ENCODE measurements at regions not wholly inside any gene's neighbourhood (a gene's known extent, or its start where the extent isn't known, plus 50 kb on each side); places are given as distances from the start of the nearest gene placed in this dataset.

- Histone ChIP-seq H3K27me3 (ENCODE audit: low read depth, low read length) (no peaks in the 10 kb centered on the region), H3K27ac (ENCODE audit: low read length) (no peak overlapping the region), H3K4me3 (ENCODE audit: low read depth in 1 of 2, low read length in 2 of 2) (no peak overlapping the region), H3K9me3 (ENCODE audit: control insufficient read depth in 1 of 2, low read length in 2 of 2) (no peaks in the 10 kb centered on the region), H3K4me1 (ENCODE audit: control insufficient read depth in 1 of 2, insufficient read depth in 2 of 2, low read length in 2 of 2) (no peaks in the 10 kb centered on the region), H3K36me3 (ENCODE audit: control insufficient read depth in 1 of 2, insufficient read depth in 2 of 2, low read length in 2 of 2) (no peaks in the 10 kb centered on the region)
Measured at GRCh38 chr13:74979703-74980102, 502.3 kb downstream of the TBC1D4 start.

- H3K27me3 ChIP-seq (ENCODE audit: low read depth, low read length) = no peaks in the 10 kb centered on the region
- H3K36me3 ChIP-seq (ENCODE audit: control insufficient read depth in 1 of 2, insufficient read depth in 2 of 2, low read length in 2 of 2) = no peaks in the 10 kb centered on the region
- H3K9me3 ChIP-seq (ENCODE audit: control insufficient read depth in 1 of 2, low read length in 2 of 2) = no peaks in the 10 kb centered on the region
- H3K4me3 ChIP-seq (ENCODE audit: low read depth in 1 of 2, low read length in 2 of 2) = no peak overlapping the region
- H3K27ac ChIP-seq (ENCODE audit: low read length) = no peak overlapping the region
- H3K4me1 ChIP-seq (ENCODE audit: control insufficient read depth in 1 of 2, insufficient read depth in 2 of 2, low read length in 2 of 2) = no peaks in the 10 kb centered on the region
Measured at GRCh38 chr13:74978591-74978990, 503.4 kb downstream of the TBC1D4 start.

DNA sequence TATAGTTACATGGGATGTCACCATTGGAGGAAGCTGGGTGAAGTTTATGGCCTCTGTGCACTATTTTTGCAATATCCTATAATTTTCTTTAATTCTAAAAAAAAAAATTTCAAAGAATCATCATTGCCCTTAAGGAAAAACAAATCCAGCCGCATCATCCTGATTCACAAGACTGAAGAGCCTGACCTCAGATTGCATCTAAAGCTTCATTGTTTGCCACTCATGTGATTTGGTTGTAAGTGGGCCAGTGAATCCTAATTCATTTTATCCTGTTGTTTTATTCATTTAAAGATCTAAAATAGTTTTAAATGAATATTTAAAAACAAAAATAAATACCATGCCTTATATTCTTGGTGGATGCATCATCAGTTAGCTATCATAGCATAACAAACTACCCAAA lies 504.5 kb downstream of the TBC1D4 start:
- no peak overlapping the region for H3K4me3 ChIP-seq (ENCODE audit: low read depth in 1 of 2, low read length in 2 of 2)
- H3K9me3 ChIP-seq (ENCODE audit: control insufficient read depth in 1 of 2, low read length in 2 of 2) = no peaks in the 10 kb centered on the region
- H3K27me3 ChIP-seq (ENCODE audit: low read depth, low read length) = no peaks in the 10 kb centered on the region
- H3K4me1 ChIP-seq (ENCODE audit: control insufficient read depth in 1 of 2, insufficient read depth in 2 of 2, low read length in 2 of 2) = no peaks in the 10 kb centered on the region
- no peak overlapping the region for H3K27ac ChIP-seq (ENCODE audit: low read length)
- H3K36me3 ChIP-seq (ENCODE audit: control insufficient read depth in 1 of 2, insufficient read depth in 2 of 2, low read length in 2 of 2) = no peaks in the 10 kb centered on the region

DNA sequence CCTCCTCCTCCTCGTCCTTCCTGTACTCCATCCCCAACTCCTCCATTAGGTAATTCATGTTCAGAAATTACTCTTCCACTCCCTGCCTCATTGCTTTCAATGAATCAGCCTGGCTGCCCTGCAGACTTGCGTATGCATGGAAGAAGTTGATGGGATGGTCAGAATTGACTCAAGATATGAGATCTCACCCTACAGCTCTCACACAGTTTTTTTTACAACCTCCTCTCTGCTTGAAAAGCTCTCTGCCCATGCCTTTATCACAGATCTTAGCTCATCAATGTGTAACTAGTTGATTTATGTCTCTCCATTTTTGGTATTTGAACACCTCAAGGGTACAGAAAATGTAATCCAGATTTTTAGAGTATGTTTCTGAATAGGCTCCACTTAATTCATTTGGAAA lies 506.9 kb downstream of the TBC1D4 start:
- H3K4me3 ChIP-seq (ENCODE audit: low read depth in 1 of 2, low read length in 2 of 2) = no peak overlapping the region
- no peaks in the 10 kb centered on the region for H3K9me3 ChIP-seq (ENCODE audit: control insufficient read depth in 1 of 2, low read length in 2 of 2)
- H3K27ac ChIP-seq (ENCODE audit: low read length) = no peak overlapping the region
- no peaks in the 10 kb centered on the region for H3K27me3 ChIP-seq (ENCODE audit: low read depth, low read length)
- H3K36me3 ChIP-seq (ENCODE audit: control insufficient read depth in 1 of 2, insufficient read depth in 2 of 2, low read length in 2 of 2) = no peaks in the 10 kb centered on the region
- H3K4me1 ChIP-seq (ENCODE audit: control insufficient read depth in 1 of 2, insufficient read depth in 2 of 2, low read length in 2 of 2) = no peaks in the 10 kb centered on the region

- H3K27ac ChIP-seq (ENCODE audit: low read length) = no peak overlapping the region
- no peaks in the 10 kb centered on the region for H3K27me3 ChIP-seq (ENCODE audit: low read depth, low read length)
Measured at GRCh38 chr13:74973935-74974879, 507.8 kb downstream of the TBC1D4 start.

GRCh38 chr13:74969419-74969818 lies 512.5 kb downstream of the TBC1D4 start:
- Histone ChIP-seq H3K27me3 (ENCODE audit: low read depth, low read length) (no peaks in the 10 kb centered on the region), H3K36me3 (ENCODE audit: control insufficient read depth in 1 of 2, insufficient read depth in 2 of 2, low read length in 2 of 2) (no peaks in the 10 kb centered on the region), H3K9me3 (ENCODE audit: control insufficient read depth in 1 of 2, low read length in 2 of 2) (peaks cover 0 to 2% of the 10 kb centered on the region in 2 donors), H3K4me1 (ENCODE audit: control insufficient read depth in 1 of 2, insufficient read depth in 2 of 2, low read length in 2 of 2) (no peaks in the 10 kb centered on the region), H3K27ac (ENCODE audit: low read length) (no peak overlapping the region), H3K4me3 (ENCODE audit: low read depth in 1 of 2, low read length in 2 of 2) (no peak overlapping the region)

More at GRCh38 chr13:74973935-74974879, 507.8 kb downstream of the TBC1D4 start:
- Histone ChIP-seq H3K36me3 (ENCODE audit: control insufficient read depth in 1 of 2, insufficient read depth in 2 of 2, low read length in 2 of 2) (no peaks in the 10 kb centered on the region), H3K4me3 (ENCODE audit: low read depth in 1 of 2, low read length in 2 of 2) (no peak overlapping the region), H3K9me3 (ENCODE audit: control insufficient read depth in 1 of 2, low read length in 2 of 2) (no peaks in the 10 kb centered on the region), H3K4me1 (ENCODE audit: control insufficient read depth in 1 of 2, insufficient read depth in 2 of 2, low read length in 2 of 2) (no peaks in the 10 kb centered on the region)

DNA sequence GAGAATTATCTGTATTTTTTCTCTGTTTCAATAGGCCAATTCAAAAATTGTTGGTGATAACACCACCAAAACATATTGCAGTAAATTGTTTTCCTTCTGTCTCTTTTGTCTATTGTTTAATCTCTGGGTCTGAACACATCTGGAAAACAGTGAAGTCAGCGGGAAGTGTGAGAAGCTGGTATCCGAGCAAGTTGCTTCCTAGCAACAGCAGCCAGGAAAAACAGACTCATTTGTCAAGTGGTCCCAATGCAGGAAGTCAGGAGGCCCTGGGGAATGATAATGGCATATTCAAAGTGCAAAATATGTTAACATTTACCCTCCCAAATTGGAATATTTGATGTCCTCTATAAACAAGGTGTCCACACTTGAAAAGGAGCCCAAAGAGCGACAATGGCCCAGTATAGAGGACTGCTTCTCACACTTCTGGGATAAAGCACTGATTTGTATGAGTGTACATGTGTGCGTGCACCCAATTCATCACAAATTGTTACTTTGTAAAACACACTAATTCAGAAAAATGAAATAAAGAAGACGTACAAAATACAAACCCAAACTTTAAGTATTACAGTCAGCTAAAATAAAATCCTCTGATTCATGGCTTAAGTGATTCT lies 515.0 kb downstream of the TBC1D4 start:
- H3K9me3 ChIP-seq (ENCODE audit: control insufficient read depth in 1 of 2, low read length in 2 of 2) = peaks cover 0 to 2% of the 10 kb centered on the region in 2 donors
- H3K27me3 ChIP-seq (ENCODE audit: low read depth, low read length) = no peaks in the 10 kb centered on the region
- H3K4me1 ChIP-seq (ENCODE audit: control insufficient read depth in 1 of 2, insufficient read depth in 2 of 2, low read length in 2 of 2) = no peaks in the 10 kb centered on the region
- no peak overlapping the region for H3K4me3 ChIP-seq (ENCODE audit: low read depth in 1 of 2, low read length in 2 of 2)
- H3K27ac ChIP-seq (ENCODE audit: low read length) = no peak overlapping the region
- no peaks in the 10 kb centered on the region for H3K36me3 ChIP-seq (ENCODE audit: control insufficient read depth in 1 of 2, insufficient read depth in 2 of 2, low read length in 2 of 2)

DNA sequence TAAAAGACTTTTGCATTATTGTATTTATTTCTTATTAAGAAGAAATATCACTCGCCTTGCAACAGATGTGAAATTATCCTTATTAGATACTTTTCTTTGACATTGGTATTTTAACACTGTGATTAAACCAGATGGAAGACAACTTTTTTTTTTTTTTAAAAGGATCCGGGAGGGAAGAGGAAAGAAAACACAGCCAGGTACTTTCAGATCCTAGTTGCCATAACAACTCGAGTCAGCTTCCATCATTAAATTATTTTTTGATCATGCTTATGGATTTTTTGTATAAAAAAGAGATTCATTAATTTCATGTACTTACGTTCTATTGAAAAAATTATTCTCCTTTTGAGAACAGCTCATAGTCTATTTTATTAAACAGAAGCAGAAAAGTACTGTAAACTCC lies 515.7 kb downstream of the TBC1D4 start:
- no peaks in the 10 kb centered on the region for H3K4me1 ChIP-seq (ENCODE audit: control insufficient read depth in 1 of 2, insufficient read depth in 2 of 2, low read length in 2 of 2)
- H3K27ac ChIP-seq (ENCODE audit: low read length) = no peak overlapping the region
- no peaks in the 10 kb centered on the region for H3K27me3 ChIP-seq (ENCODE audit: low read depth, low read length)
- H3K4me3 ChIP-seq (ENCODE audit: low read depth in 1 of 2, low read length in 2 of 2) = no peak overlapping the region
- H3K36me3 ChIP-seq (ENCODE audit: control insufficient read depth in 1 of 2, insufficient read depth in 2 of 2, low read length in 2 of 2) = no peaks in the 10 kb centered on the region
- H3K9me3 ChIP-seq (ENCODE audit: control insufficient read depth in 1 of 2, low read length in 2 of 2) = peaks cover 0 to 2% of the 10 kb centered on the region in 2 donors

- no peak overlapping the region for H3K4me3 ChIP-seq (ENCODE audit: low read depth in 1 of 2, low read length in 2 of 2)
- peaks cover 0 to 9% of the 10 kb centered on the region in 2 donors for H3K9me3 ChIP-seq (ENCODE audit: control insufficient read depth in 1 of 2, low read length in 2 of 2)
- no peaks in the 10 kb centered on the region for H3K36me3 ChIP-seq (ENCODE audit: control insufficient read depth in 1 of 2, insufficient read depth in 2 of 2, low read length in 2 of 2)
- no peaks in the 10 kb centered on the region for H3K4me1 ChIP-seq (ENCODE audit: control insufficient read depth in 1 of 2, insufficient read depth in 2 of 2, low read length in 2 of 2)
- no peaks in the 10 kb centered on the region for H3K27me3 ChIP-seq (ENCODE audit: low read depth, low read length)
- no peak overlapping the region for H3K27ac ChIP-seq (ENCODE audit: low read length)
Measured at GRCh38 chr13:74945637-74946036, 536.3 kb downstream of the TBC1D4 start.

- H3K36me3 ChIP-seq (ENCODE audit: control insufficient read depth in 1 of 2, insufficient read depth in 2 of 2, low read length in 2 of 2) = no peaks in the 10 kb centered on the region
Measured at GRCh38 chr13:74931698-74932433, 550.1 kb downstream of the TBC1D4 start.

More at GRCh38 chr13:74931698-74932433, 550.1 kb downstream of the TBC1D4 start:
- H3K4me3 ChIP-seq (ENCODE audit: low read depth in 1 of 2, low read length in 2 of 2) = no peak overlapping the region
- H3K27me3 ChIP-seq (ENCODE audit: low read depth, low read length) = no peaks in the 10 kb centered on the region
- H3K27ac ChIP-seq (ENCODE audit: low read length) = no peak overlapping the region
- peaks cover 0 to 4% of the 10 kb centered on the region in 2 donors for H3K9me3 ChIP-seq (ENCODE audit: control insufficient read depth in 1 of 2, low read length in 2 of 2)
- H3K4me1 ChIP-seq (ENCODE audit: control insufficient read depth in 1 of 2, insufficient read depth in 2 of 2, low read length in 2 of 2) = no peaks in the 10 kb centered on the region

Measured in muscle layer of duodenum (tissue), 2 donors.